Left renal pelvis (tissue), 4 donors: ENCODE measurements at regions not wholly inside any gene's neighbourhood (a gene's known extent, or its start where the extent isn't known, plus 50 kb on each side); places are given as distances from the start of the nearest gene placed in this dataset.

Experiments
- DNase-seq, 4 donors: peaks; one replicate each; pipeline ENCODE4 v3.0.0-alpha.2; 2013; ENCODE audit warnings: low read depth in 4 of 4, low spot score in 3 of 4

DNA sequence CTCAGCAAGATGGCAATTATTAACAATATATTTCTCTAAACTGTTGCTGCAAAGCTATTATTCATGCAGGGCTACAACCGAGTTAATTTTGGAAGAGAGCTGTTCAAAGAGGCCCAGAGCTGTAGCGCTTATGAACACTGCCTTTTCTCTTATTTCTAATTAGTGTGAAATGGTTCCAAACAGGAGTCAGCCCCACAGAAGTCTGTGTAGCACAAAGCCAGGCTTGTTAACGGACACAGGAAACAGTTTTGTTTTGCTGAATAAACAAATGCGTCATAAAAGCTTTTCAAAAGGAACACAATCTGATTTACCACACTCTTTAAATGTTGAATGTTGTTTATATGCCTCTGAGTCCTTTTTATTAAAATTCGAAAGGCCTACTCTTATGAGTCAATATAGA is 396.5 kb downstream of the ANXA1 start:
- DNase-seq: no peak

DNA sequence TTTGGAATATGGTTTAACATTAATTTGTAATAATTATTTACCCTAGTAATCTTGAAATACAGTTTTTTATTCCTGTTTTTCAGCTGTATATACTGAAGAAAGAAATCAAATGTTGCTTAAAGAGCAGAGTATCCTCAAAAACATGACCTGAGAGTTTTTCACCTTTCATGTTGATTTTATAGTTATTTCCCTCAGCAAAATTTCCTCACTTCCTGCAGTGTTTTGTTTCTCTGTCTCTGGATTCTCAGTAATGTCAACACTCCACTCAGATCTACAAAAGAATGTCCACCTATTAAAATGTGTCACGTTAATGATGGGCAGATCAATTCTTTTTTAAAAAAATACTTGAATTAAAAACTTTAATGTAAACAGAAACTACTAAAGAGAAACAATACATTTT is 398.3 kb downstream of the ANXA1 start:
- no peak for DNase-seq

DNA sequence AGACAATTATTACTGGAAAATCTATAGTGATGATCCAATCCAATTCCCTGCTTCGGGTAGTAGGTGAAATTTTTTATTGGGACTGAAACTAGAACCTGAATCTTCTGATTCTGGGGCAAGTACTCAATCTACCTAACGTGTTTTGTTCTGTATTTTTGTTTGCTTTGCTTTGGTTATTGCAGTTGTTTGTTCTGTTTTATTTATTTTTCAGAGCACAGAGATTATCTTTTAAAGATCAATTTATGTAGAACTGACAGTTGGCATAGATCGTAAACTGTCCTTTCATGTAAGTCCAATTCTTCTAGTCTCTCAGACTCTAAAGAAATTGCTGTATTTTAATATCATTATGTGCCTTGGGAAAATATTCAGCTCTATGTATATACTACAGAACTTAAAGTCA is 401.6 kb downstream of the ANXA1 start:
- DNase-seq: no peak

GRCh38 chr9:73558471-73558870 is 406.8 kb downstream of the ANXA1 start:
- no peak for DNase-seq

DNA sequence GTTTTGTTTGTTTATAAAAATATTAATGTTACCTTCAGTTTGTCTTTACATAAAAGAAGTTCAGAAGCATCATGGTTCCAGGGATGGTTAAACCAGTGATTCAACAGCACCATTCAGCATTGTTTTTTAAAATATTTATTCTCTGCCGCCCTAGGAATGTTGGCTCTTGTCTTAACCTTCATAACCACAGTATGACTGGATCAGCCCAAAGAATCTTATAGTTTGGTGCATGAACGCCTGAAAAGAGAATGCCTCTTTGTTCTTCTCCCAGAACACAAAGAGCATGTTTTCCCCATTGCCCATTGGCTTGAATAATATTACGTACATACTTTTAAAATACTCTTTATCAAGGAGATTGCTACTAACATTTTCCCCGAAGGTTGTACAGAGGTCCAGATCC is 413.4 kb downstream of the ANXA1 start:
- no peak for DNase-seq

GRCh38 chr9:73565833-73566465 is 414.3 kb downstream of the ANXA1 start:
- DNase-seq: no peak

GRCh38 chr9:73566627-73567026 is 415.0 kb downstream of the ANXA1 start:
- no peak for DNase-seq

- DNase-seq: no peak
These were observed 421.6 kb downstream of the ANXA1 start for GRCh38 chr9:73573235-73573634.

DNA sequence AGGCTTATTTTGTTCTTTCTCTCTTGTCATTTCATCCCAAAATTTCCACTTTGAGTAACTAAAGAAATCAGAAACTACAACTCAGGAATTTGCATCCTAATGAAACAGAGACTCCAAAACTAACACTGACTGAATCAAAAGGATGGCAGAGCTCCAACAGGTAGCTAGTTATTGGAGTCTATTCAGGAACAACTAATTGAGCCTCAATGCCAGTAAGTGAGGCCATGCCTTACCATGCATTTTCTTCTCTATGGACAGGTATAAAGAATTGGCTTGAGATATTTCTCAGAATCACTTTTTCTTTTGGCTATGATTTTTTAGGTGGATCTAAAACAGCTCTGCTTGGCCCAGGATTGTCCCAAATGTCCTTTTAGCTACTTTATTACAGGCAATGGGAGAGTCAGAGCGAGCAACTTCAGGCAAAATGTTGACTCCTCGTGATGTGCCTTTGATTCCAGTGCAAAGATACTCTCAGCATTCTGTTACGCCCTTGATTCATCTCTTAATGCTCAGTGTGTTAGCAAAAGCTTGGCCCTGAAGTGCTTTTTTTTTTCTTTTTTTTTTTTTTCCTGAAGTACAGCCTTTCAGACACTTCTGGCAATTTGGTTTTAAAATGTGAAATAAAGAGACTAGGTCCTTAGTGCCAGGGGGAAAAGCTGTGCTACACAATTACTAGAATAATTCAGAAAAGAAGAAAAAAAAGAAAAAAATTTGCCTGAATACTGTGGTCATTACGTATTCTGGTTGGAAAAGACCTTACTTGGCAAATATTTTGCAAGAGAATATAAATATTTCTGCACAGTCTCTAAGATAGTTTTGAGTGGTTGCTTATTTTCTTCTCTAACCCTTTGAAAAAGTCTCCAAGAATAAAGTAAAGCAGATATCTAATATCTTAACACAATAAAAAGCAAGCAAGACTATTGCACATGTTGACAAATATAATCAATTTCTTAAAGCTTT is 423.7 kb downstream of the ANXA1 start:
- DNase-seq: no peak

- DNase-seq: no peak
These were observed 426.2 kb downstream of the ANXA1 start for GRCh38 chr9:73577848-73578247.

DNA sequence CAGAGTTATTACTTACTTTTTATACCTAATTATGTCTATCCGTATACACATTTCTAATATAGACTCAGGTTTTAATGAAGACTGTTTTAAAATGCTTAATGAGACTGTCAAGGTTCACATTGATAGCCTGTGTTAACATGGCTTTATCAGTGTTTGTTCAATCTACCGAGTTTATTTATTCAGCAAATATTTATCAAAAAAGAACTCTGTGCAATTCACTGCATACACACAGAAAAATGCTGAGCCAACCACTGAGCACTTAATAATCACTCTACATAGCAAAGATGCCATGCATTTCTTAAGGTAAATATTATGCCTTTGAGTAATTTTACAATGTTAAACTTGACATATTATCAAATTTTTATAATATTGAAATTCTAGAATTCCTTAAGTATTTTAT is 428.2 kb downstream of the ANXA1 start:
- no peak for DNase-seq

- no peak for DNase-seq
These were observed 431.9 kb downstream of the ANXA1 start for GRCh38 chr9:73583576-73583975.

GRCh38 chr9:73595036-73595545 is 443.4 kb downstream of the ANXA1 start:
- no peak for DNase-seq

DNA sequence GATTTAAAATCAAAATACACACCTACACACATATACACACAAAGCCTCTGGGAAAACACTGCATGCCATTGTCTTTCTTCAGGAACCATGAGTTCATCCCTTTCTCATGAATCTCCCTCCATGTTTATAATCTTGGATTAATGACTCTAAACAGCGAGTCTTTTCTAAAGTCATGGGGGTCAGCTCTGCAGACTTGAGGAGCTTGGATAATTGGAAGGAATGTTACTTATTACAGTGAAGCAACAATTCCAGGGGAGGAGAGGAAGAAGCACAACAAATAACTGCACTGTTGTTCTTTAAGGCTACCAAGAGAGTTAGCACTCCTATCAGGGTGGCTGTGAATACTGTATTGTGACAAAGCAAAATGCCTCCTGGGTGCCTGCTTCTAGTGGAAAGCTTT is 444.7 kb downstream of the ANXA1 start:
- DNase-seq: no peak

DNA sequence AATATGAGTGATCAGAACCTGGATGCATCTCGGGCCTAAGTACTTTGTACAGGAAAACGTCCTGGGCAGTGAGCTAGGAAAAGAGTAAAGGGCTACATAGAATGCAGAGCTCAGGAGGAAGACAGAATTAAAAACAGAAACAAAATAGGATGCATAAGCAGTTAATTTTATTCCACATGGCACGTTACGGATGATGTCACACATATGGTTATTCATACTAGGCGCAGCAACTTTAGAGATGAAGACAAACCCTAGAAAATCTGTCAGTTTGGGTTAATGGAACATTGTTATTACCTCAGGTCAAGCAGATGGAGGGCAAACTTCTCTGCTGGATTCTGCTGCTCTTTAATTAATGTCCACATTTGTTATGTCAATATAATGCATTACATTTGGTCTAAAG is 445.4 kb downstream of the ANXA1 start:
- DNase-seq: no peak

- no peak for DNase-seq
These were observed 446.1 kb downstream of the ANXA1 start for GRCh38 chr9:73597771-73598170.

- no peak for DNase-seq
These were observed 457.7 kb downstream of the ANXA1 start for GRCh38 chr9:73609381-73609780.

DNA sequence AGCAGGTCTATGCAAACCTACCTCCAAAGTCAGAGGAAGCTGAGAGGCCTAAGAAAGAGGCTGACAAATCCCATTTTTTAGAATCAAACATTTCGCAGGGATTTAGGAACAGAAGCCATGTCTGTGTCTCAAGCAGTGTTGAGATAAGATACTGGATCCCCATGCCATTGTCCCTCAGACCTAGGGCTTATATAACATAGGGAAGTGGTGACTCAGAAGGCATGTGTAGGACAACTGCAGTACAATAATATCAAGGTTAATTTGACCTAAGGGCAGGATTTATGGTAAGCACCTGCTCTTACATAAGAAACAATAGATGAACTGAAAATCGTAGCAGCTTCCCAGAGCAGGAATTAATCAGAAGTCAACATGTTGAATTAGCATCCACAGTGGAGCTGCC is 459.4 kb downstream of the ANXA1 start:
- DNase-seq: no peak

GRCh38 chr9:73613092-73613701 is 461.5 kb downstream of the ANXA1 start:
- no peak for DNase-seq

- no peak for DNase-seq
These were observed 463.9 kb downstream of the ANXA1 start for GRCh38 chr9:73615557-73615956.

DNA sequence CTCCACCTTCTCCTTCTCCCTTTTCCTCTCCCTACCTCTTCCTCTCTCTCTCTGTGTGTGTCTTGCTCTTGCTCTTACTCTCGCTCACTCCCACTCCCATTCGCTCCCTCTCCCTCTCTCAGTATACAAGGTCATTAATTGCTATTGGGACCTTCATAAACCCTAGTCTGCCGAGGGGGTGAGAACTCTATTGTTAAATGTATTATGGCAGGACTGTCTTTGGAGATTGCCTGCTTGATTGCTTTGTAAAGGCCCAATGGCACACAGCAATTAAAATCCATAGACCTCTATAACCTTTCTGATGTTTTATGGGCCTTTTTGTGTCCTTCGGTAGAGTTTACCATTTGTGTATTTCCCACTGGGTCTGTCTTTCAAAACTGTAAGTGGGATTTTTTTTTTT is 465.9 kb downstream of the ANXA1 start:
- DNase-seq: no peak

GRCh38 chr9:73640971-73641370 is 489.3 kb downstream of the ANXA1 start:
- no peak for DNase-seq
